Sigmoid colon (tissue), 4 donors: ENCODE measurements at regions not wholly inside any gene's neighbourhood (a gene's known extent, or its start where the extent isn't known, plus 50 kb on each side); places are given as distances from the start of the nearest gene placed in this dataset.

ENCODE experiments used
- EP300 ChIP-seq, 4 donors: sonication (generic); formaldehyde crosslinking; IDR thresholded peaks; one replicate each; pipeline ENCODE4 v1.6.1; 2017; ENCODE audit warnings: antibody characterized with exemption in 4 of 4
- POLR2A ChIP-seq, 2 donors: fragments of 450-650 bp; IDR thresholded peaks; one replicate each; pipeline ENCODE4 v1.6.1; 2016; ENCODE audit warnings: antibody characterized with exemption in 2 of 2, mild to moderate bottlenecking in 2 of 2, moderate library complexity in 2 of 2

DNA sequence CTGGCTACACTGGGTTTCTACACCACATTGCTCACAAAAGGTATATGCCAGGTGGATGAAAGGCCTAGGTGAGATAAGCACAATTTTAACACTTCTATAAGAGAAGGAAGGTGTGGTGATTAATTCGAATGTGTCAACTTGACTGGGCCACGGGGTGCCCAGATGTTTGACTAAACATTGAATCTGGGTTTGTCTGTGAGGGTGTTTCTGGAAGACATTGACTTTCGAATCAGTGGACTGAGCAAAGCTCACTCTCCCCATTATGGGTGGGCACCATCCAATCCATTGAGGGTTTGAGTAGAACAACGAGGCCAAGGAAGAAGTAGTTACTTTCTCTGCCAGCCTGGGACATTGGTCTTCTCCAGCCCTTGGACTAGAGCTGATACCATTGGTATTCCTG, 78.2 kb upstream of the COL5A1 start:
- no peak for TF ChIP-seq EP300 (IDR thresholded peaks at IDR 0.05)
- no peak for TF ChIP-seq POLR2A (IDR thresholded peaks at IDR 0.05)
